GM12892 (cell line): ENCODE measurements at regions not wholly inside any gene's neighbourhood (a gene's known extent, or its start where the extent isn't known, plus 50 kb on each side); places are given as distances from the start of the nearest gene placed in this dataset.

ENCODE experiments used
- POLR2A ChIP-seq: IDR thresholded peaks from 2 replicates; pipeline ENCODE4 v1.6.1; 2011; ENCODE audit warnings: low read depth, low read length, control low read depth
- POLR2AphosphoS5 ChIP-seq: IDR thresholded peaks from 2 replicates; pipeline ENCODE4 v1.6.1; 2011; ENCODE audit warnings: low read depth, low read length, control low read depth
- TAF1 ChIP-seq: IDR thresholded peaks from 2 replicates; pipeline ENCODE4 v1.6.1; 2011; ENCODE audit warnings: low read depth, mild to moderate bottlenecking, control low read depth, low read length, borderline replicate concordance

DNA sequence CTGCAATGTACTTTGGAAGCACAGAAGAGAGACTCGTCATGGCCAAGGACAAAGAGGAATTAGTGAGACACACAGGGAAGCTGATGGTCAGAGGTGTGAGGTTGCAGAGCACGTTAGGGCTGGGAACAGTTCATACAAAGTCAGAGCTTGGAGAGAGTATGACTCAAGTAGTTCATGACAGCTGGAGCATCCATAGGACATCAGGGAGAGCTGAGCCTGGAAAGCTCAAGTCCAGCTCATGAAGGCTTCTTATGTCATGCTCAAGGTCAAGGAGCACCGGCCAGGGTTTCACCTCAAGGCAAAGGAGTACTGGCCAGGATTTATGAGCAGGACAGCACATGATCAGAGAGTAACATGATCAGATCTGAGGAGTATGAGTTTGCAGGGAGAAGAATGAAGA lies 64.6 kb upstream of the CHST1 start:
- TF ChIP-seq POLR2A (no peak), TAF1 (no peak), POLR2AphosphoS5 (no peak)
